ENCODE measurements at regions not wholly inside any gene's neighbourhood (a gene's known extent, or its start where the extent isn't known, plus 50 kb on each side); places are given as distances from the start of the nearest gene placed in this dataset.

DNA sequence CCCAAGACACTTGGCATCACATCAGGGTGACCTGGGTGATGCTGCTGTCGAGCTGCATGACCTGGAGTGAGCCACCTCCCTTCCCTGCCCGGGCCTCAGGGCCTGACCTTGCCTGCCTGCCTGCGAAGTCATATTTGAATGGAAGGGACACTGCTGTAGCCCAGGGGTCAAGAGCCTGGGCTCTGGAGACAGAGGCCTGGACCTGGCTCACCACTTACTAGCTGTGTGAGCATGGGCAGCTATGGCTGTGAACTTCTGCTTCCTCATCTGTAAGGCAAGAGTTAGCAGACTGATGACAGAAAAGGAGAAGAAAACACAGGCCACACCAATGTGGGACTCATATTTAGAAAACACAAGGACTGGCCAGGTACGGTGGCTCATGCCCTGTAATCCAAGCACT, 118.7 kb downstream of the ZFP36L2 start:
- DNase-seq, result no peak

DNA sequence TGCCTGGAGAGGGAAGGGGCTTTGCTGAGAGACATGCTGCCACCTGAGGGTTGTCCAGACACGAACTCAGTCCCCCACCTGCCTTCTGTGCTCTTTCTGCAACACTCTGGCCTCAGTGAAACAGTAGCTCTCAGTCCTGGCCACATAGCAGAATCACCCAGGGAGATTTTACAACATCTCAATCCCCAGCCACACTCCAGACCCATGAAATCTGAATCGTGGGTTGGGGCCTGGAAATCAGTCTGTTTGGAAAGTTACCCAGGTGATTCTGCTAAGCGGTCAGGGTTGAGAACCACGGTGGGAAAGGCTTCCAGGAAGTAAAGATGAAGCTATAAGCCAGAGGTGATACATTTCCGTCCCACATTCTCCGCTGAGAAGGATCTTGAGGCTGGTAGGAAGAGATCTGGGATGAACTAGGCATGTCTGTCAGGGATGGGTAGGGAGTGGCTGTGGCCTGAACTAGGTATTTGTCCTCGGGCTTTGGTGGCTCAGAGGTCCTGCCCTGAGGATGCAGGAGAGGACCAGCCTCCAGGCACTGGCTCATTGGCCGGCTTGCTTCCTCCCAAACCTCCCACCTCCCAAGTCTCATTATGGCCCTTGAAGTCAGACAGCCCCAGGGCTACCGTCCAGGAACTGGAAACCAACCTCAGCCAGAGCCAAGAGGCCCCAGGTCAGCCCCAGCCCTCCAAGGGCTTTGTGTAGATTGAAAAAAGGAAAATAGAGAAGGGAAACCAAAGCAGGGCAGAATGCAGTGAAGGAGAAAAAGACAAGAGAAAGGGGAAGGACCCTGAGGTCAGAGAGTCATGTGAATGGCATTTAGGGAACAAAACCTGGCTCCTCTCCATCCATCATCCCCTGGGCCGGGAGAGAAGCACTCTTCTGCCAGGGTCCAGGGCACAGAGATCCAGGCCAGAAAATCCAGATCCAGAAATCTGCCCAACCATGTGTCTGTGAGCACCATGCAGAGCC, 119.6 kb downstream of the ZFP36L2 start:
- no peak for DNase-seq

DNA sequence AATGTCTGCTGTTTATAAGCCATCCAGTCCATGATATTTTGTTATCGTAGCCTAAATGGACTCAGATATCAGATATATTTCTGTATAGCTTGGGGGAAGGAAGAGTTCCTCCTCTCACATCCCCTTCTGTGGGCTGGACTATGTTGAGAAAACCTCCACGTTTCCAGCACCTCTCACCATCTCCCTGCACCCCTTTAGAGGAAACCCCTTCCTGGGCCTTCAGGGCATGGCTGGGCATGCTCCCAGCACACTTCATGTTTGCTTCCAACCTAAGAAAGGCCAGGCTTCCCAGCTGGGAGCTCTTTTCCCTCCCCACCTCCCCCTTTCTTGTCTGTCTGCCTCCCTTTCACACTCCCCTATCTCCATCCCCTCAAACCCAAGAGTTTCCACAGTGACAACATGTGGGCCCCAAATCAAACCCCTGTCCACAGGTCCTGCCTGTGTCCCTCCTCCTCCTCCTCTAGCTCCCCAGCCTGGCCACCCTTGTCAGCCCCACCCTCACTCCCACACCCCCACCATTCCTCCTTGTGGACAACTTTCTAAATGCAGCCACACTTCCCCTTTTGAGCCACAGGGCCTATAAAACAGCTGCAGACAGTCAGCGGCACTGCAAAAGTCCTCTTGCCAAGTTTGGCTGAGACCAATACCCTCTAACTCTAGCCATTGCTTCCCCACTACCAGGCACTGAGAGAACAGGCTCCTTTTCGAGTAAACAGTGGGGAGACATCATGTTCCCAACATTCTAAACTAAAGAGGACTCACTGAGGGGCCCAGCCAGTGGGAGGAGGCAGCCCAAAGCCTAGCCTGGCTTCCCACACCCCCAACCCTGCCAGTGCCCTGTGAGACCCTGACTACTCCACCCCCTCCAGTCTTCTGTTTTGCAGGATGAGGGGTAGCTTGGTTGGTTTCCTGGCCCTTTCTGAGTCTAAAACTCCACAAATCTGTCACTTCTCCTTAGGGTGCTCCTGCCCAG, 120.5 kb downstream of the ZFP36L2 start:
- DNase-seq, result no peak

DNA sequence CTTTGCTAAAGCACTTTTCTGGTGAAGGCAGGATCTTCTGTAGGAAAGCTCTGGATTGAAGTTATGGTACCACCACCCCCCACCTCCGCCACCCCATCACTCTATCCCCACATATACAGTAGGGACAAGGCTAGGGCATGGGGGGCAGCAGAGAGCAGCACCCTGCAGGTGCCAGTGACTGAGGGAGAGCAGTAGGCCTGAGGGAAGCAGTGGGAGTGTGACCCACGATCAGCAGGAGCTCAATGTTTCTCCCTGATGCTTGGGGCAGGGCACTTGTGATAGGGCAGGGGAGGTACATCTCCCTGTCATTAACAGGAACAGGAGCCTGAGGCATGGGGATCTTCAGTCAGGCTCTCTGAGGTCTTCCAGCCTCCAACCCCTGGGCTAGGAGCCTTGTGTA, 121.6 kb downstream of the ZFP36L2 start:
- DNase-seq, result no peak

DNA sequence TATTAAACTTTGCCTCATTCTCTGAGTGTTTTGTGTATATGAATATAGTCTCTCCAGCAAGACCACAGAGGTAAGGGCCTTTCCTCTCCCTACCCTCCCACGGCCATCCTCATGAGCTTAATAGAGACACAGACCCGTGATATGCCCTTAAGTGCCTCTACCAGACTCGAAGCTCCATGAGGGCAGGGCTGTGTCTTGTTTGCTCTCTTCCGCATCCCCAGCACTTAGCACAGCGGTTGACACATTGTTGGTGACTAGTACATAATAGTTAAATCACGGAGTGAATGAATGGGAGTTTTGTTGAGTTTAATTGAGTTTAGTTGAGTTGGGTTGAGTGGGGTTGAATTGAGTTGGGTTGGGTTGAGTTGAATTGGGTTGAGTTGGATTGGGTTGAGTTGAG, 122.3 kb downstream of the ZFP36L2 start:
- DNase-seq, result no peak

DNA sequence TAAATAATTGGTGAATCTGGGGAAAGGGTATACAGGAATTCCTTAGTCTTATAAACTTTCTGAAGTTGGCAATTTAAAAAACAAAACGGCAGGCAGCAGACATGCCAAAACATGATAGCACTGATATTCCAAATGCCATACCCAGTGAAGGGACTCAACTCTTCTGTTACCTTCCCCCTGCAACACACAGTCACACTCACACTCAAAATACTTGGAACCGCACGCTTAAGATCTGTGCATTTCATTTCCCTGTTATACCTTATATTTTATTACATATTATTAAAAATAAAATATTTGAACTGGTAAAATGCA, 123.4 kb downstream of the ZFP36L2 start:
- no peak for DNase-seq

DNA sequence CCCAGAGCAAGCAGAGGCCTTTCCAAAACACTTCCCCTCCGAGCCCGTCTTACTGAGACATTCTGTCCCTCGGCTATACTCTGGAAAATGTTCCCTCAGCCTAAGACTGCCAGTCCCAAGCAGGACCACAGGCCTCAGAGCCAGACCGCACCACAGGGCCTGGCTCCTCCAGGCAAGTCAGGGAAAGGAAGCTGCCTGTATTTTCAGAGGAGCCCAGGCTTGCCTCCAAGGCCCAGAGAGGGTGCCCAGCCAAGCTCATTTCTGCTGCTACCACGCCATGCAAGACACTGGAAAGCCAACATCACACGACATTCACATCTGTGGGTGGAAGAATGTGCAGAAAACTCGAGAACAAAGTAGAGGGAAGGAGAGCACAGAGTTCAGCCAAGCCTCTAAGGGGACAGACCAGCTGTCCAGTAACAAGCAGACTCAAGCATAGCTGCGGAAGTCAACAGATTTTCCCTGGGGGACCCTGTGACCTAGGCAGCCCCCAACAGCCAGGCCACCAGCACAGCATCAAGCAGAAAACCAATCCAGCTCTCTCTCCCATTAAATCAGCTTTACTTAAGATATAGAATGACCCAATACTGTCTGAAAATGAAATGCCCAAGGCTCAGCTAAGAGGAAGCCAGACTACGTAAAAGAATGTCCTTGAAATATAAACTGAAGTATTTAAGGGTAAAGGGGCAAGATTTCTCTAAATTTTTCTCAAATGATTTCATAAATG, 123.9 kb downstream of the ZFP36L2 start:
- DNase-seq, result no peak

DNA sequence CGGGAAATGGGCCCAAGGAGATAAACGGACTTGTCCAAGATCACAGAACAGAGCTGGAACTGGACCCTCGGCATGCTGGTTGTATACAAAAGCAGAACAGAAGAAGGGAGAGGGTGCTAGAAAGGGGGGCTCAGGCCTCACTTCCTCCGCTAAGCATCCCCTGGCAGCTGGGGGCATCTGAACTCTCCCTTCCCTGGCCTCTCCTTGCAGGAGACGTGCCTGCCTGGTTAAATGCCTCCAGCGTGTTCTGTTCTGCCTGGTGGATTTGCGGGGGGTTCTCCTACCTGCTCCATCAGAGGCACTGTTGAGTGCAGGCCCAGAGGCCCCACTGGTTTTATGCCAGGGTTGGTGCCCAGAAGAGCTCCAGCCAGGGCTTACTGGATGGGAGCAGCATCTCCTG, 124.7 kb downstream of the ZFP36L2 start:
- no peak for DNase-seq

DNA sequence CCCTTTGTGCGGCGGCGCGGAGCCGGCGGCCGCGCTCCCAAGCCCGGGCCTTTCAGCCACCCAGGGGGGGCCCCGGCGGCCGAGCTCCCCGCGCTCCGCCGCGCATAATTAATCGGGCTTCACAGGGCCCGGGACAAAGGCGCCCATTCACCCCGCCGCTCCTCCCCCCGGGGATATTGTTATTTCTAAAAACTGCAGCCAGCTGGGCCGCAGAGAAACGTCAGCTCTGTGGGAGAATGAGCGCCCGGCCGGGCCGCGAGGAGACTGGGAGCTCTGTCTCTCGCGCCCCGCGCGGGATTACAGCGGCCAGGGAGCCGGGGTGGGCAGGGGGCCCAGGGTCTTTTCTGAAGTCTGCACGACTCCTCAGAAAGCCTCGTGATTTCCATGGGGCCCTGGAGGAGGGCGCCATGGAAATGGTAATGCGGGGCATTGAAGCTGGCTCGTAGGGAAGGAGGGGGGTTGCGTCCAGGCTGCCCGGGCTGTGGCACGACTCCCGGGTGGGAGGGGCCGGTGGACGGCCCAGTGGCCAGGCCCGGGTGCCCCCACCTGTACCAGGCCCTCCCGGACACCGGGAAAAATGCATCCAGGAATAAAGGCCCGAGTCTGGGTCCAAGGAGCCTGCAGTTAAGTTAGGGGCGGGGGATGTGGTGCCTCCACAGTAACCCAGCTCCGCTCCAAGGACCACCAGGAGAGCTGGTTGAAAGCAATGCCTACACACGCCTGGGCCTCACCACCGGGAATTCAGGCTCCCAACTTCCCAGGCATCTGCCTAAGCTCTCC, 125.3 kb downstream of the ZFP36L2 start:
- peak; percentile 71 for DNase-seq

DNA sequence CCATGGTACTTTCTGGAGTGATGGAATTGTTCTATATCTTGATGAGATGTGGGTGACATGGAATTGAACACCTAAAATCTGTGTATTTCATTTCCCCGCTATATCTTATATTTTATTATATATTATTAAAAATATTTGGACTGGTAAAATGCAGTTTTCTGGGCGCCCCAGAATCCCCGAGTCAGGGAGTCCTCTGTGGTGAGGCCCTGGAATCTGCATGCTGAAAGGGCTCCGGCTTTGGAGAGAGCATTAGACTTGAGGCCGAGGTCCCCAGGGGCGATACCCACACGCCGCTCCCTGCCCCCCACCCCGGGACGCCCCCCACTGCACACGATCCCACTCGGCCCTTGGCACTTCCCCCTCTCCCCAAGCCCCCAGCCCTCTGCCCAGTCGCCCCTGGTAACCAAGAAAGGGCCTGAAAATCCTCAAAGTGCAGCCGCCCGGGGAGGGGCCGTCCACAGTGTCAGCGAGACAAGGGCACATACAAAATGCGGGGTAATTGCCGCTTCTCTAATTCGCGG, 126.0 kb downstream of the ZFP36L2 start:
- DNase-seq, result no peak

DNA sequence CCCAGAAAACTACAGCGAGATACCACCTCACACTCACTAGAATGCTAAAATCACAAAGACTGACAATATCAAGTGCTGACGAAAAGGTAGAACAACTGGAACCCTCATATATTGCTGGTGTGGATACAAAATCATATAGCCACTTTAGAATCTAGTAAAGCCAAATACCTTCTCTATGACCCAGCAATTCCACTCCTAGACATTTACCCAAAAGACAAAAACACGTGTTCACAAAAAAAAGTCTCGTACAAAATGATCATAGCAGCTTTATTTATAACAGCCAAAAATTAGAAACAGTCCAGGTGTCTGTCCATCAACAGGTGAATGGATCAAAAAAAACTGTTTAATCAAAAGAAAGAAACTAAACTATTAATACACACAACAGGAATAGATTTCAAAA, 126.6 kb downstream of the ZFP36L2 start:
- DNase-seq, result no peak

DNA sequence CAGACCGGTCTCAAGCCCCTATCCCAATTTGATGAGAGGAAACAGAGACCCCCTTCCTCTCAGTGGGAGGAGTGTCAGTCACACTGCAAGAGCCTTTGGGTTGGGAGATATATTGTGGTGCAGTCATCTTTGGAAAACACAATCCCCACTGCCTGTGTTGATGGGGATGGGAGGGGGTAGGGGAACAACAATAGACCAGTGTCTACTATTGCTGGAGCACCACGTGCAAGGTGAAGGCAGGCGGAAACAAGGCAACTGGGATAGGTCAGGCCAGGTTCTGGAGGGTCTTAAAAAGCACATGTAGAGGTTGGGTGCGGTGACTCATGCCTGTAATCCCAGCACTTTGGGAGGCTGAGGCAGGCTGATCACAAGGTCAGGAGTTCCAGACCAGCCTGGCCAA, 127.9 kb downstream of the ZFP36L2 start:
- no peak for DNase-seq

DNA sequence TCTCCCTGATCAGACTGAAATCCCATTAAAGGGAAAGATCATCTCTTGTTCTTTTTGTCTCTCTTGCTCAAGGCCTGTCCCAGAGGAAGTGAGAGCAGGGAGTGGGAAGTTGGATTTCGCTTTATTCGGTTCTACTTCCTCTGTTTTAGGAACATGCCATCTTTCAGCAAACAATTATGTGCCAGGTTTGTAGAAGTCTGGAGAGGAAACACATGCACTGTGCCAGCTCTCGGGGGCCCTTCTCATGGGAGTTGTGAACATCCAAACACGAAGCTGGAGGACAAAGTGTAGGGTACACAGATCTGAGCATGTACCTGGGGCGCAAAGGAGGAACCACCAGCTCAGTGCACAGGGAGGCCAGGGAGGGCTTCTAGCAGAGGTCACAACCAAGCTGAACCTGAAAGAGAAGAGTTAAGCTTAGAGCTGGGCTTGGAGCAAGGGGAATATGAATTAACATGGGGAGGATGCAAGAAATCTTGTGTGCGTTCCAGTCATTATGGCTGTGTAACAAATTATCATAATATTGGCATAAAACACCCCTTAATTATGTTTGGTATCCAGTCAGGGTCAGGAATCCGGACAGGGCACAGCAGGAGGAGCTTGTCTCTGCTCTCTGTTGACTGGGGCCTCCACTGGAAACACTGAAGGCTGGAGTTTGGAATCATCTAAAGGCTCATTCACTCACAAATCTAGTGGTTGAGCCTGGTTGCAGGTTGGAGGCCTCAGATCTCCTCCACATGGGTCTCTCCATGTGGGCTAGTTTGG, 128.6 kb downstream of the ZFP36L2 start:
- no peak for DNase-seq

DNA sequence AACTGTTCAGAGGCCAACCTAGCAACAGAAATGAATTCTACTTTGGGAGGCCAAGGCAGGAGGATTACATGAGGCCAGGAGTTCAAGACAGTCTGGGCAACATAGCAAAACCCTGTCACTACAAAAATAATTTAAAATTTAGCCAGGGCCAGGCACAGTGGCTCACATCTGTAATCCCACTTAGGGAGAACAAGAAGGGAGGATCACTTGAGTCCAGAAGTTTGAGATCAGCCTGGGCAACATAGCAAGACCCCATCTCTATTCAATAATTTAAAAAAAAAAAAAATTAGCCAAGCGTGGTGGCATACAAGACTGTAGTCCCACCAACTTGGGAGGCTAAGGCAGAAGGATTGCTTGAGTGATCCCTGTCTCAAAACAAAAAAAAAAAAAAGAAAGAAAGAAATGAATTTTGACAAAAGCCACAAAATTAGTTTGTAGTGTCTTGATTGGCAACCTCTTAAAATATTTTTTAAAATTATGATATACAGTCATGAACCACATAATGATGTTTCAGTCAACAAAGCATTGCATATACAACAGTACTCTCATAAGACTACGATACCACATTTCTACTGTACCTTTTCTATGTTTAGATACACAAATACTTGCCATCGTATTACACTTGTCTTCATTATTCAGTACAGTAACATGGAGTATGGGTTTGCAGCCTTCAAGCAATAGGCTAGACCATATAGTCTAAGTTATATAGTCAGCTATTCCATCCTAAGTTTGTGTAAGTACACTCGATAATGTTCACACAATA, 130.7 kb downstream of the ZFP36L2 start:
- DNase-seq, result no peak

DNA sequence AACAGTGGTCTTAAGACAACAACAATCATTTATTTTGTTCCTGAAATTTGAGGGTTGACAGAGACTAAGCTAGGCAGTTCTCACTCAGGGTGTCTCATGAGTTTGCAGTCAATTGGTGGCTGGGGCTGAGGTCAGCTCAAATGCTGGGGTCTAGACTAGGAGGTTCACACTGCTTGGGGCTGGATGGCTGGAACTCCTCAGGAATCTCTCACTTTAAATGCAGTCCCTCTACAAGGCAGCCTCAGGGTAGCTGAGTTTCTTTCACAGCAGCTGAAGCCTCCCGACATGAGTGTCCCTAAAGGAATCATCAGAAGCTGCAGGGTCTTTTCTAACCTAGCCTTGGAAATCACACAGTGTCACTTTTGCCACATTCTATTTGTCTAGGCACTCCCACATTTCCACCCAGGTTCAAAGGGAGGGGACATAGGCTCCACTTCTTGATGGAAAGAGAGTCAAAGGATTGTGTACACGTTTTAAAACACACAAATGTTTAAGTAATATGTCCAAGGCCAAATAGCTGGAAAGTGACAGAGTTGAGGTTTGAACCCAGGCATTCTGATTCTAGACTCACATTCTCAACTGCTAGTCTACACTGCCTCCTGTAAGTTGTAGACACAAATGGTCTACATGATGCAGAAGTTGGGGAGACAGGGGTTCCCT, 133.8 kb downstream of the ZFP36L2 start:
- no peak for DNase-seq

DNA sequence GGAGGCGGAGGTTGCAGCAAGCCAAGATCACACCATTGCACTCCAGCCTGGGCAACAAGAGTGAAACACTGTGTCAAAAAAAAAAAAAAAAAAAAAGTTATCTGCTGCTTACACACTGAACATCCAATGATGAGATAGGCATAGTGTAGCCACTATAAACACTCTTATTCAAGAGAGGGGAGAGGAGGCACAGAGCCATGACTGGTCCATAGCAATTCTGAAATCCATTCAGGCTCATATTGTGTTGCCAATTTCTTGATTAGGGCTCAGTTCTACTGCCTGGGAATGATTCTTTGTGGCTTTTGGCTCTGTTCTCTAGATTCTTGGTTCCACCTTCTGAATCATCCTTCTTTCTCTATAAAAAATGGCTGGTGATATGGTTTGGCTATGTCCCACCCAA, 136.1 kb downstream of the ZFP36L2 start:
- no peak for DNase-seq

DNA sequence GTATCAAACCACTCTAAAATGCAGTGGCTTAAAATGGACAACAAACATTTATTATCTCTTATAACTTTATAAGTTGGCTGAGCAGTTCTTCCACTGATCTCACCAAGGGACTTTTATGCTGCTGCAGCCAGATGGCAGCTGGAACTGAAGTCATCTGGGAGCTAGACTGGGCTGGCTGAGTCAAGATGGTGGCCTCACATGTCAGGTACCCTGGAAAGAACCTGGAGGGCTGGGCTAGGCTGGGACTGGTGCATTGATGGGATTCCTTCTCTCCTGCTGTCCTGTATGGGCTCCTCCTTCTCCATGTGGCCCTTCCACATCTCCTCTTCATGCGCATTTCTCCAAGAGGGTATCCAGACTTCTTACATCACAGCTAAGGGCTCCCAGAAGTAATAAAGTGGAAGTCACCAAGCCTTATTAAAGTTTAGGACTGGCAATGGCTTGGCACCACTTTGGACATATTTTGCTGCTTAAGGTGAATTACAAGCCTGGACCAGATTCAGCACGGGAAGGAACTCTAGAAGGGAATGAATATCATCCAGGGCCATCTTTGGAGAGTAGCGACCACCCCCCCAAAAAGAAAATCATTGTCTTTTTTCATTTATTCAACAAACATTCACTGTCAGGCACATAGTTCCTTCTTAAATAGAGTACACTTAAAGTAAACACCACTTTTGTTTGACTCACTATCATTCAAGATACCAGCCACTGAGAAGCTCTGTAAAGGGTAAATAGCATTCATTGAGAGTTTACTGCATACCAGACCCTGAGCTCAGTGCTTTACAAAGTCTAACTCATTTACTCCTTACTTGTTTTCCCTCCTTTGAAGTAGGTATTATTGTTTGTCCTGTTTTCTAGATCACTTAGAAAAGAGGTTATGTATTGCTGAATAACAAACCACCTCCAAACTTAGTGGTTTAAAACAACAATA, 138.0 kb downstream of the ZFP36L2 start:
- no peak for DNase-seq

DNA sequence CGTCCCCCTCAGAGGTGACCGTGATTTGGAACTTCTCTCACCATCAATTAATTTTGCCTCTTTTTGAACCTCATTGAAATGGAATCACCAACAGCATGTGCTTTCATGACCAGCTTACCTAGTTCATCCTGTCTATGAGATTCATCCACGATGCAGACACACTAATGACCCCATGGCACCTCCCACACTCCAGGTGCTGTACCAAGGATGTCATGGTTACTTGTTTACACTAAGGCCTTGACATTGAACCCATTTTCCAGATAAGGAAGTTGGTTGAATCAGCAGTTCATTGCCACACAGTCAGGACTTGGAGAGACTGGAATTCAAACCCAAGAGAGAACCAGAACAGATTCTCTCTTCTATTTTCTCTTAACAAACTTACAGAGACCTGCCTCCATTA, 139.0 kb downstream of the ZFP36L2 start:
- no peak for DNase-seq

Measured in renal pelvis (tissue), 1 donor.